DOHH2 (cell line): ENCODE measurements at regions not wholly inside any gene's neighbourhood (a gene's known extent, or its start where the extent isn't known, plus 50 kb on each side); places are given as distances from the start of the nearest gene placed in this dataset.

Experiments used
- EZH2phosphoT487 ChIP-seq: fragments of 200-600 bp; sonication (generic); IDR thresholded peaks from 2 replicates; pipeline ENCODE4 v1.6.1; 2017; ENCODE audit warnings: borderline replicate concordance, mild to moderate bottlenecking, antibody characterized with exemption, low read length, moderate library complexity, mixed read lengths
- TF ChIP-seq, protein P1 (sequence below): fragments of 200-600 bp; sonication (generic); IDR thresholded peaks from one replicate; pipeline ENCODE4 v1.5.1; 2014; ENCODE audit warnings: antibody characterized with exemption, mild to moderate bottlenecking, low read depth, low read length; ENCODE audit not compliant: poor library complexity, severe bottlenecking

DNA sequence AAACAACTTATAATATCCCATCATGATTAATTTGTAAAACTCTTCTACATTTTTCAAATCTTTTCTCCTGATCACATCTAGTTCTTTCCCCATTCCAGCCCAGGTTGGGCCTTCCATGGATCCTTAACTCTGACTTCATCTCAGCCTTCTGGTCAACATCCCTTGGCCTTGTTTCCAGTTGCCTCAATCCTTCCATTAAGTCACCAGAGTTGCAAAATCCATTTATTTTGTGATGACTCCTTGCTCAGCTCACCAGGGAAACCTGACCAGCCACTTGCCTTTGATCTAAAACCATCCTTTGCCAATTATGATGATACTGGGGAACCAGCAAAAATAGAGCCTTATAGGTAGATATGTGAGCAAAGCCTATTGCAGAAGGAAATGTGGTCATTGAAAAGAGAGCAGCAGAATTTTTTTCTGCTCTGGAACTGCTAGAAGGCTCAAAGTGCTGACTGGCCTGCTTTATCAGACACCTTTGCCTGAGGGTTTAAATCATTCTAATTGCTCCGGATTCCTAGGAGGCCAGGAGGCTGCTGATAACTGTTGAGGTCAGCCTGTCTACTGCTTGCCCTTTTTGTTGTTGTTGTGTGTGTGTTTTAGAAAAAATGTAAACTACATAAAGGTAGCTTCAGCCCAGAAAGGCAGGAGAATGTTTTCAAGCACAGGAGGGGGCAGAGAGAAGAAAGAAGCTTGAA is 512.2 kb upstream of the GRIA1 start:
- TF ChIP-seq, protein P1, sequence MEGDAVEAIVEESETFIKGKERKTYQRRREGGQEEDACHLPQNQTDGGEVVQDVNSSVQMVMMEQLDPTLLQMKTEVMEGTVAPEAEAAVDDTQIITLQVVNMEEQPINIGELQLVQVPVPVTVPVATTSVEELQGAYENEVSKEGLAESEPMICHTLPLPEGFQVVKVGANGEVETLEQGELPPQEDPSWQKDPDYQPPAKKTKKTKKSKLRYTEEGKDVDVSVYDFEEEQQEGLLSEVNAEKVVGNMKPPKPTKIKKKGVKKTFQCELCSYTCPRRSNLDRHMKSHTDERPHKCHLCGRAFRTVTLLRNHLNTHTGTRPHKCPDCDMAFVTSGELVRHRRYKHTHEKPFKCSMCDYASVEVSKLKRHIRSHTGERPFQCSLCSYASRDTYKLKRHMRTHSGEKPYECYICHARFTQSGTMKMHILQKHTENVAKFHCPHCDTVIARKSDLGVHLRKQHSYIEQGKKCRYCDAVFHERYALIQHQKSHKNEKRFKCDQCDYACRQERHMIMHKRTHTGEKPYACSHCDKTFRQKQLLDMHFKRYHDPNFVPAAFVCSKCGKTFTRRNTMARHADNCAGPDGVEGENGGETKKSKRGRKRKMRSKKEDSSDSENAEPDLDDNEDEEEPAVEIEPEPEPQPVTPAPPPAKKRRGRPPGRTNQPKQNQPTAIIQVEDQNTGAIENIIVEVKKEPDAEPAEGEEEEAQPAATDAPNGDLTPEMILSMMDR: no peak
- TF ChIP-seq EZH2phosphoT487: no peak
